GM21717 (cell line): ENCODE measurements at regions not wholly inside any gene's neighbourhood (a gene's known extent, or its start where the extent isn't known, plus 50 kb on each side); places are given as distances from the start of the nearest gene placed in this dataset.
A peak's percentile ranks its signal among the peaks of the same experiment; 100 is the strongest.

Experiments
- ATAC-seq: cut with Tn5 transposase; IDR thresholded peaks from one replicate; pipeline ENCODE4 v1.9.1; 2021; ENCODE audit warnings: mild to moderate bottlenecking, moderate library complexity; ENCODE audit not compliant: unreplicated experiment

DNA sequence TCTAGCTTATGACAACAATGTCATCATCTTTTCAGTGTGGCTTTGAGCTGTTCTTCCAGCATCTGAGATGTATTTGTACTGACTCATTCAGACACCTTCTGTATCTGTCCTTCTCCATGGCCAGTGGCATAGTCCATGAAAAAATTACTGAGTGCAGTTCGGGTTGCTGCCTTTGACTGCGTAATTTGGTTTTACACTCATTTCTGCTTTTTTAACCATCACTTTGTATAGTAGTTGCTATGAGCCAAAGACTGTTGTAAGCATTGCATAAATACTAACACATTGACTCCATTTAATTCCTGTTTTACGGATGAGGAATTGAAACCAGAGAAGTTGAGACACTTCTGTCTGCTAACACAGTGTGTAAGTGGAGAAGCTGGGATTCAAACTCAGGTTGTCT lies 190.7 kb upstream of the MID1 start:
- ATAC-seq = no peak

GRCh38 chrX:10813761-10814160 lies 193.4 kb upstream of the MID1 start:
- no peak for ATAC-seq

DNA sequence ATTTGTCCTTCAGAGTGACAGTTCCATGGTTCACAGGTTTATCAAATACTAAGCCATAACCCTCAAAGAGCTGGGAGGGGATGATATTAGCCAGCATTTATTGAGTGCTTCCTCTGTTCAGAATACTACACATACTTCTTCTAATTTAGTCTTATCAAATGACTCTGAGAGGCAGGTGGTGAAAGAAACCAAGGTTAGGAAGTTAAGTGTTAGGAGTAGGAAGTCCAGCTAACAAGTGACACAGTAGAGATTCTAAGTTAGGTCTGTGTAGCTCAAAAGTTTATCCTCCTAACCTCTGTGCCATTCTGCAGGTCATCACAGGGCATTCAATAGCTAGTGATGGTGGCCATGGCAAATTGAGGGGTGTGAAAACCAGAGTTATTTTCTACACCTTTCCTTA lies 198.3 kb upstream of the MID1 start:
- no peak for ATAC-seq

DNA sequence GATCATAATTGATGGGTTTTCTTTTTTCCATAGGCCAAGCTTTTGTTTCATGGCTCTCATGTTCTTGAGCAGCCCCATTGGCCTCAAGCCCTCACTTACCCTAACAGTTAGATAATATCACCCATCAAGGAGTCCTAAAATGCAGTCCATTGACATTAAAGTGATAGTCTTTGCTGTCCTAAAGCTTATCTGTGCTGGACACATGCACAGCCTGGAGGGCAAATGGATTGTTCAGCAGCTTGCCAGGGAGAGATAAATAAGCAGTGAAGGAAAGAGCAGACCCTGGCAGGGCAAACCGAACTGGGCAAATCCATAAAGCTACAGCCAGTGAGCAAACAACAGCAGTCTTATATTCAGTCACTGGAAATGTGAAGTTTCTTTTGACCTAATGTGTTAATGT lies 199.6 kb upstream of the MID1 start:
- no peak for ATAC-seq

GRCh38 chrX:10821293-10821692 lies 200.9 kb upstream of the MID1 start:
- ATAC-seq = no peak

GRCh38 chrX:10828036-10828435 lies 207.7 kb upstream of the MID1 start:
- no peak for ATAC-seq

DNA sequence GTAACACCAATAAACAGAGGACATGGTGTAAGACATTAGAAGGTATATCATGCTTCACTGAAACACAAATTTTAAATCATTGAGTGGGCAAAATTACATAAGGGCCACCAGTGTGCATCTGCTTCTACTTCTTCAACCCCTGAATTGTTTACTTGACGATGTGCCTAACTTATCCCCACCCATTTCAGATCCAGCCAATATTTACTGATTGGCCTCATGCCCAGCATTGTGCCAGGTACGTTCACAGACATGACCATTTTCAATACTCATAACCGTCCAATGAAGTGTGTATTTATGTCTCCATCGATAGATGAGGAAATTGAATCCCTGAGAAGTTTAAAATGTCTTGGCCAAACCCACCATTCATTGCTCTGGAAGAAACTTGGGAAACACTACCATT lies 208.3 kb upstream of the MID1 start:
- no peak for ATAC-seq

DNA sequence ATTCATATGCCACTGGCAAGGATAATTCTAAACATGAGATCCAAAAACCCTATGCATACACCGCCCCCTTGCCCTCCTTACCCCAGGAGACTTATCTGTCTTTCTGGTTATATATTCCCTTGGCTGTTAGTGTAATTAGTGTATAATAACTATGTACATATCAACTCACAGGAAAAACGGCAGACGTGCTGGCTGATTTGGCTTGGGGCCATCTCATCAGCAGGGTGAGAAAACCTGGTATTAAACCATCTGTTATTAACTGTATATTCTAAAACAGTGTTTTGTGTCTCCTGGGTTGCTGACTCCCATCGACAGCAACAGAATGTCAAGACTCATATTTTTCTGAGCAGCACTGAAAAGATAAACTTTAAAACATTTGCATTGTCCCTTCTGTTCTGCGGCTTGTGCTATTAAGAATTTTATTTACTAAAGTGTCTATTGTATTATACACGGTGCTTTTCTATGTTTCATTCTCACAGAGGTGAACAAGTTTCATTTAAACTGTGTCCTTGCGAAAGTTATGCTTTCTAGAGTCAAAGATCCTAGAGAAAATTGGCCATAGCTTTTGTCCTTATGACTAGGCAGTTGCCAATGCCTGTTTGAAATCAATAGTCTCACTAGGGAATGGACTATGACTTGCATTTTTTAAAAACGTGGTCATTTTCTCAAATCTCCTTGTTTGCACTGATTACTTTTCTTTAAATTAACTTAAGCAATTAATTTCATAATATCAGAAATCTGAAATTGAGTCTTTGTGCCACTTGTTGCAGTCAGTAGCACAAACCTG lies 211.5 kb upstream of the MID1 start:
- ATAC-seq = no peak

DNA sequence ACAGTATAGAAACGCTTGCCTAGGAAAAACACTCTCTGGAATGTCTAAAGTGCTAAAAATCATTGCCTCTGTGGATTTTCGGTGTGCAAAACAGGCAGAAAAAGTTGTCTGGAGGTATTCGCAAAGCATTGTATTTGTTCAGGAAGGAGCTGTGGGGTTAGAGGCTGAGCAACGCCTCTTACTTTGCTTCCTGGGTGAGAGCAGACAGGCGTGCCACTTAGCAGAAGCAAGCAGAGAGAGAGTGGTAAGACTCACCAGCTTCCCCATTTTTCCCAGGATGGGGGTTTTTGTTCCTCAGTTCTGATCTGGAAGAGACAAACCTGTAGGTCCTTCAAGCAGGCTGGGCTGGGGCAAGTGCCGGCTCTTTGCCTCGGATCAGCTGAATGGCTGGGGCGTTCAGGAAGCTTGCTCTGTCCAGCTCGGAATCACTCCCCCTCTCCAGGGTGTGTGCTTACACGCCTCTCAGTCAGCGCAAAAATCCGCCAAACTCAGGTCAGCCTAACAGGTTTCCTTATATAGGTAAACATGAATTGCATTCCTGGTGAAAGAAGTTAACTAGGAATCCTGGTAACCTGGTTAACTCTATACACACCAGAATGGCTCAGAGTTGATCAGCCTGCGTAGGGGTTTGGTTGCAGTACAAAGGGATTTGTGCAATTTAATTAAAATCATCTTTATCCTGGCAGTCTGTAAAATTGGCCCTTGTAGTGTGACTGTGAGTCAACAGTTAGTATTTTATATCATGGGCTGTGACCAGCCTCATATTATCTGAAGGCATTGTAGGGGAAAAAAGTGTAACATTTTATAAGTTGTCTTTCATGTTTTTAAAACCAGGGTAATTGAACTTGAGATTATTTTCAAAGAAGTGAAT lies 213.1 kb upstream of the MID1 start:
- ATAC-seq = no peak

DNA sequence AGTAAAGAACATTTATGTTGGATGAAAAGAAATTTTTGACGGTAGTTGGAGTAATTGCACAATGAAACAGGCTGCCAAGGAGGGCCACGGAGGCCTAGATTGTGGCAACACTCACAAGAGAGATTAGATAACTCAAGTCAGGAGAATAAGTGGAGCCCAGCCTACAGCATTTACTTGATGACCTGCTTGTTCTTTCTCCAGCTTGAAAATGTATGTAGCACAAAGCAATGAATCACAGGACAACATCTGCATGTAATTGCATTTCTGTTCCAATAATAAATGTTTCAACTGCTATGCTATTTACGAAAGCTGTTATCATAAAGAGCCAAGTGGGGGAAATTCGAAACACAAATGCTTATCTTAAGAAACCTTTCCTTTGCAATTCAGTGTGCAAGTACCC lies 221.2 kb upstream of the MID1 start:
- no peak for ATAC-seq

DNA sequence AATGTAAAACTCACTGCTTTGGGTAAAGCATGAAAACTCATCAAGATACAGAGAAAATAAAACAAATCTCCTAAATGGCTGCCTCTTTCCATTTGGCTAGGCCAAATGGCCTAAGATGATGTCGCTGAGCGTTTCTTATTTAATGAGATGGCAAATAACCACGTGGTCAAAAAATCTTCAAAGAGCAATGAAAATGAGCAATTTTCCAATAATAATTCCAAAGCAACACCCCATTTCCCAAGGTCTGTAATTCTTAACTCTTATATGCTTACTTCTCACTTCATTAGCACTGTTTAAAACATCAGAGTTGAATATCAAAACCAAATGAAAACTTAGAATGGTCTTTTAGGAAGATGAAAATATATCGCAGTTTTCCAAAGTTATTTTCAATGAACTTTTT lies 222.3 kb upstream of the MID1 start:
- no peak for ATAC-seq

GRCh38 chrX:10847333-10847732 lies 226.9 kb upstream of the MID1 start:
- ATAC-seq = no peak

DNA sequence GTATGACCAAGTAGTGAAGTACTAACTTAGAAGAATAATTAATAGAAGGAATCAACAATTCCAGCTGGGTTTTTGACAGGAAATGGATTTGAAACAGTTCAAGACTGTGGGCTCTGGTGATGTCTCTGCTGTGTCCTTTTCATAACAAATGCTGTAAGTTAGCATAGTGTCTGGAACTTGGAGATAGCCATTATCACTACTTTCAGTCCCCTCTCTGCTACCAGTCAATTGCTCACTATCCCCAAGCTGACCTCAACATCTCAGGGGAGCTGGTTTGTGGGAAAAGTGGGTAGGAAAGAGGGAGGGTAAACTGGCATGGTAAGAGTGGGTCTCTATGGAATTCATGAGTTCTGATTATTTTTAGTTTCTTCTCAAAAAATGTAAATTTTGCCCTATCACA lies 231.4 kb upstream of the MID1 start:
- no peak for ATAC-seq

DNA sequence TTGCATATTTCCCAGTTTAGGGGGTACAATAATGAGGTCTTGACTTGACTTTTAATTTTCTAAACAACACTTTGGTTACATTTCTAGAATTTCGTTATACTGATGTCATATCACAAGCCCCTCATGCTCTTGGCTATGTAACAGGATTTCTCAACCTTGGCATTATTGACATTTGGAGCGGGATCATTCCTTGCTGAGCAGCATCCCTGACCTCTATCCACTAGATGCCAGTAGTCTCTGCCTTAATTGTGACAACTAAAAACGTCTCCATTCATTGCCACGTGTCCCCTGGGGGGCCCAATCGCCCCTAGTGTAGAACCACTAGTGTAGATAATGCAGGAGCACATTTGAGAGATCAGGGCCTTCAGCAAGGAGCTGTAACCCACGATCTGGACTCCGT lies 234.2 kb upstream of the MID1 start:
- ATAC-seq = no peak

DNA sequence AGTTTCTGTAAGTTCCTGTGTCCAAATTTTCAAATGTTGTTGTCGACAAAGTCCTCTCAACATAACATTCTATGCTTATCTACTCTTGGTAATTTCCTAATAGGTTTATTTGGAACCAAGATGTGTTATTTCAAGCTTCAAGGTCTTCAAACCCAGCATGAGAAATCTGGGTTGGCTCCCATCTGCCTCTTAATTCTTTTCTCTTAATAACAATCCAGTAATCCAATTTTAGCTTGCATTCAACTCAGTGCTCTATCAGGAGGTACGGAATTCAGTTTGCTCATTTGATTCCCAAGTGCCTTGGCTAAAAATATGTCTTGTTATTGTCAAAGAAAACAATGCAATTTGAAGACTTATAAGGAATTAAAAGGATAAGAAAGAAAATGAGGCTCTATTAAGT lies 235.5 kb upstream of the MID1 start:
- no peak for ATAC-seq

DNA sequence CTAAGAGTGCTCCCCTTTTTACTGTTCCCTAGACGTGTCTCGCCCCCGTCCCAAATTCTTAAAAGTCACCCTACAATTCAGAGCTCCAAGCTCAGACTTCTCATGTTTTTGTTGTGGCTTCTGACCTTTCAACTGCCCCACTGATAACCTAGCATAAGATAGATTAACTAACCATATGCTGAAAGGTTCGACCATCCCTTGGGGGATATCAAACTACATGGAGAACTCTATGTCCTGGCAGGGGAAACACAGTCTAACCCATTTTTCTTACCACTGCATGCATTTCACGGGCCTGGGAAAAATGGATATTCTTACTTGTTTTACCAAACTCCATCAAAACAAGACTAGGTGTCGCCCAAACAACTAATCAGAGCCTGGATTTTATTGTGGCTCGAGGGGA lies 236.4 kb upstream of the MID1 start:
- ATAC-seq = no peak

DNA sequence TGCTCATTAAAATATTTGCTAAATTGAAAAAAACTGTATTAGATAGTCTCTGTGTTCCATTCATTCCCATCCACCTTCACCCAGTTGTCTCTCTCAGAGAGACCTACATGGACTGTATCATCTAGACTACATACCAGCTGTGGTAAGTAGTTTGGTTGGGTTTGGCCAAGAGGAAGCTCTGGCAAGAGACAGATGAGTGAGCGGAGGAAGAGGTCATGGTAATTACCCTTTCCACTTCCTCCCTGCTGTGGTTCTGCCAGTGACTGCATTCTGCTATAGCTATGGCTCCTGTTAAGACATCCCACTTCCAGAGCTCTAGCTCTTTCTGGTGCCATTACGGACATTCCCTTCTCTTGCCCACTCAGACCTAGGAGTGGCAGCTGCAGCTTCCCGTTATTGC lies 239.0 kb upstream of the MID1 start:
- ATAC-seq = no peak

- peak; percentile 82 for ATAC-seq
These were observed 235.1 kb upstream of the HCCS start for GRCh38 chrX:10875995-10876394.

GRCh38 chrX:10882484-10882883 lies 228.6 kb upstream of the HCCS start:
- ATAC-seq = no peak

GRCh38 chrX:10884246-10884645 lies 226.9 kb upstream of the HCCS start:
- ATAC-seq = no peak

GRCh38 chrX:10892621-10893225 lies 218.4 kb upstream of the HCCS start:
- ATAC-seq = no peak

GRCh38 chrX:10893366-10893765 lies 217.8 kb upstream of the HCCS start:
- no peak for ATAC-seq
